ENCODE measurements at regions not wholly inside any gene's neighbourhood (a gene's known extent, or its start where the extent isn't known, plus 50 kb on each side); places are given as distances from the start of the nearest gene placed in this dataset.

DNA sequence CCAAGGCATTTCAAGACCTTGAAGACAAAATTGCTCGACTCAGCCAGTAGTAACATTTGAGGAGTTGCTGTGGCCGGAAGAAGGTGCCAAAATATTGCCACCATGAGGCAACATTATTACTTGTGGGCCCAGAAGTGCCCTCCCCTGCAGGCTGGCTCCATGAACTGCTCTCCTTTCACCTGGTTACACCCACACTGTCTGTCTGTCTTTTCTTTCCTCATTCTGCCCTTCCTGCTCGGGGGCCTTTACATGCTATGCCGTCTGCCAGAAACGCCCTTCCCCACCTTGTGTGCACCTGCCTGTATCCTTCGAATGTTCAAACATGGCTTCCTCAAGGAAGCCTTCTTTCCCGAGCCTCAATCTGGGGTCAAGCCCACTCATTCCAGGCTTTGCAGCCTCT, 224.2 kb upstream of the DIO3 start:
- no peak for DNase-seq

DNA sequence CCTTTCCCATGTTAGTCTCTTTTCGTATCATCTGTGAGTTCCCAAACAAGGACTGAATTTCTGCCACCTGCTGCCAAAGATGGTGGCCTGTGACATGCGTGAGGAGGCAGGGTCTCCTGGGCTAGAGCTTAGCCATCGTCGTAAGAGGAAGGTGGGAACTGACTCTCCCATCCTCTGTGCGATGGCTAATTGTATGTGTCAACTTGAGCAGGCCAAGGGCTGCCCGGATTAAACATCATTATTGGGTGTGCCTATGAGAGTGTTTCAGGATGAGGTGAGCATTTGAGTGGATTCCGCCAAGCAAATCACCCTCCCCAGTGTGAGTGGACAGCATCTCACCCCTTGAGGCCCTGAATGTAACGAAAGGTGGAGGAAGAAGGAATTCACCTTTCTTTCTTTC, 220.7 kb upstream of the DIO3 start:
- DNase-seq = no peak

DNA sequence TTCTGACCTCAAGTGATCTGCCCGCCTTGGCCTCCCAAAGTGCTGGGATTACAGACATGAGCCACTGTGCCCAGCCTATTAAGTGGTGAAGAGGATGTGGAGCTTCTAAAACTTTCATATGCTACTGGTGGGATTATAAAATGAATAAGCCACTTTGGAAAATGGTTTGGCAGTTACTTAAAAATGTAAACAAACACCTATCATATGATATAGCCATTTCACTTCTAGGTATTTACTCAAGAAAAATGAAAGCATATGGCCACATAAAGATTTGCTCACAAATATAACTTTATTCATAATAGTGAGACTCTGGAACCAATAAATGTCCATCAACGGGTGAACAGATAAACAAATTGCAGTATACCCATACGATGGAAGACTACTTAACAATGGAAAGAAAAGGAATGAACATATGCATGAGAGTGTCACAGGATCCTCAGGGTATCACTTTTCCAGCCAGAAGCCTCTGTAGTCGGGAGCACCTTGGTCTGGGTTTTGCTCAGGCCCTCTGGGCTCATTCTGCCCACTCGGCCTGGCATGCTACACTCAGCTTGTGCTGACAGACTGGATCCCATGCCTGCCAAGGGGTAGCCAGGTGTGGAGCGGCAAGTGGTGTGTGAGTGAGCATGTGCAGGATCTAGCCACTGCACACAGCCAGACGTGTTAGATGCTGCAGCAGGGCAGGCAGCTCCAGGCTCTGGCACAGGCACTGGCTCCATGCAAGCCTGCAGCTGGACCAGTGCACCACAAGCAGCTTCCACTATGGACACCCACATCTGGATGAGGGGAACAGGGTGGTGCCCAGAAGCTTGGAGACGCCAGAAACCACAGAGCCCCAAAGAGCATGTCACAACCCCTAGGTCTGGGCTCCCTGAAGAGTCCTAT, 213.2 kb upstream of the DIO3 start:
- no peak for DNase-seq

DNA sequence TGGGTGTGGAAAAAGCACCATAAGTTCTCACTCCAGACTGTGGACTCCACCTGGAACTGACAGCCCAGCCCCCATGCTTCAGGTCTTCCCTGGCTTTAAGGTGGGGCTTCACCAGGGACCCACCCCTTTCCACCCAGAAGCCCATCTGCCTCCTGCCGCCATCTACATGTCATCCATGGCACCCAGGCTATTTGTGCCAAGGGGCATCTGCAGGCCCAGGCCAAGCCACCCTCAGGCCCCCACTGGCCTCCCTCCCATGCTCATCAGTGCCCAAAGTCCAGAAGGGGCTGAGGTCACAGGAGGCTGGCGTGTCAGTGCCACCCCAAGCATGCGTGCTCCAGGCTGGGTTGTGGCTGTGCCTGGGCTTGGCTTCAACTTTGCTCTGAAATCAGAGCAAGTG, 212.2 kb upstream of the DIO3 start:
- DNase-seq = no peak

DNA sequence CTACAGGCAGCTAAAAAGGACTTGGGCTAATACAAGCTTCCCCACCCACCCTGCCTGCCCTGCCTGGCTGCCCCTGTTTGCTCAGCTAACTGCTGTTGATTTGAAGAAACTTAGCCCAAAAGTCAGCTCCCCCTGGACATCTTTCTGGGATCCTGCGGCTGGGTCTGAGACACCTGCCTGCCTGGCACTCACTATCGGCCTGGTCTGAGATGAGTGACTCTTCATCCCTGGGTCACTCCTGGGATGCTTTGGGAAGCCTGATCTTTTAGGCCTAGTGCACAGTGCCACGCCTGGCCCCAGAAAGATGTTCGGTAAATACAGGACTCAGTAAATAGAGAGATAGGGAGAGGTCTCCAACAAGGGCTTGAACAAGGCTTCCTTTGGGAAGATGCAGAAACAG, 211.3 kb upstream of the DIO3 start:
- DNase-seq = no peak

DNA sequence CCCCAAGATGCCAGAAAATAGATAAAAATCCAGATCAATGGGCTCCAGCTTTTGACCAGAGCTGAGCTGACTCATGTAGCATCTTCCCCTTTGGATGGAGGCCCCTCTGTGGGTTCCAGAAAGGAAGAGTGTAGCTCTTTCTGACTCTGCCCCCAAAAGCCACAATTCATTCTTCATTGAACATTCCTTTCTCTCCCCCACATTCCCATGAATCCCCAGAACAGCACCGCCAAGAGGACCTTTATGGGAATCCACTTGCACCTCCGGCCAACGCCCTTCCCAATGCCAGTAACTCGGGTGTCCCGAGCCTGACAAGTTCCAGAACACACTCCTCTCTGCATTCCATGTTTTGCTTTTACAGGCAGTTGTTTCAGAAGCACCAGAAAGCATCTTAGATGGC, 210.6 kb upstream of the DIO3 start:
- DNase-seq = no peak

DNA sequence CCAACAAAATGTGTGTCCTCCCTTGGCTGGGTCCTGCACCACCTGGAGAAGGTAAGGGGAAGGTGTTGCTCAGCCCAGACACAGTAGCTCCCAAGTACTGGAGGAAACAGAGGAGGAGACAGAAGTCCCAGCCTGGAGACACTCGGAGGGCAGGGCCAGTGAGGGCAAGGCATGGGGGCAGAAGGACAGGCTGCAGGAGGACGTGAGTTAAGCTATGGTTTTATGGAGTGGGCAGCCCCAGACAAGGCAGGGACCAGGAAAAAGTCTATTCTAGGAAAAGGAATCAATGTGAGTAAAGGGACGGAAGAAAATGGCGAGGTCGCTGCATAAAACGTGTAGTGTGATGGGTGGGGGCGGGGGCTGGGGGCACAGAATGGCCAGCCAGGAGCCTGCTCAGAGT, 210.1 kb upstream of the DIO3 start:
- no peak for DNase-seq

DNA sequence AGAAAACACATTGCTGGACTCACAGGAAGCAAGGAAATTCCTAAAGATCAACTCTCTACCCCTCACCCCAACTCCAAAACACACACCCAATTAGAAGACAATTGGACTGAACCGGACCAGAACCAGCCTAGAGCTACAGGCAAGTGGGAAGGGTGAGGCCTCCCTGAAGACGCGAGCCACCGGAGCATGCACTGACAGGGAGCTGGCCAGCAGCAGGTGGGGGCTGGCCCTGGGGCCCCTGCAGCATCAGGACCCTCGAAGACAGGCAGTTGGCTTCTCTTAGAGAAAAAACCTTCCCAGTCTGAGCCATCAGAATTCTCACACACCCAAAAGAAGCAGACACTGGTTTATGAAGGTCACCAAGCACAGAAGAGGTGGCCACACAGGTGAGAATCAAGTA, 209.5 kb upstream of the DIO3 start:
- DNase-seq = no peak

DNA sequence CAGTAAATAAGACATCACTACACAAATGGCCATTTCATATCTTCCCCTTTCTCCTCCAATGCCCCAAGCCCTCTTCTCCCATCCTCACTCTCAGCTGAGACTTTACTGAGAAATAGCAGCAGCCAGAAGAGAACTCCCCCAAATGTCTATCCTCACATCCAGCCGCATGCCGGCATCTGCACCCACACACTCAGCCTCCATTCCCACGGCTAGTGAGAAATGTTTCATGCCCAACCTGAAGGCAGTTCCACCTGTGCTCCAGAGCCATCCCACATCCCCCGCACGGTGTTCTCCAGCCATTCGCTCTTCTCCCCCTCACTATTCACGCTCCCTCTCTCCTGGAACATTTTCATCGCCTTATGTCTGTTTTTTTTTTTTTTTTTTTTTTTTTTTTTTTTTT, 208.7 kb upstream of the DIO3 start:
- DNase-seq = no peak

DNA sequence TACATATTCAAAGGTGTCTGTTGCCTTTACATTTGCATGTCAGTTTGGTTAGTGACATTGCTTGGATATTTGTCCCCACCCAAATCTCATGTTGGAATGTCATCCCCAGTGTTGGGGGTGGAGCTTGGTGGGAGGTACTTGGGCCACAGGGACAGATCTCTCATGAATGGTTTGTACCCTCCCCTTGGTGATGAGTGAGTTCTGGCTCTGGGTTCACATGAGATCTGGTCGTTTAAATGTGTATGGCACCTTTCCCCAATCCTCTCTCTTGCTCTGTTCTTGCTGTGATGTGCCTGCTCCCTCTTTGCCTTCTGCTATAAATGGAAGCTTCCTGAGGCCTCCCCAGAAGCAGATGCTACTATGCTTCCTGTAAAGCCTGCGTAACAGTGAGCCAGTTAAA, 207.9 kb upstream of the DIO3 start:
- no peak for DNase-seq

DNA sequence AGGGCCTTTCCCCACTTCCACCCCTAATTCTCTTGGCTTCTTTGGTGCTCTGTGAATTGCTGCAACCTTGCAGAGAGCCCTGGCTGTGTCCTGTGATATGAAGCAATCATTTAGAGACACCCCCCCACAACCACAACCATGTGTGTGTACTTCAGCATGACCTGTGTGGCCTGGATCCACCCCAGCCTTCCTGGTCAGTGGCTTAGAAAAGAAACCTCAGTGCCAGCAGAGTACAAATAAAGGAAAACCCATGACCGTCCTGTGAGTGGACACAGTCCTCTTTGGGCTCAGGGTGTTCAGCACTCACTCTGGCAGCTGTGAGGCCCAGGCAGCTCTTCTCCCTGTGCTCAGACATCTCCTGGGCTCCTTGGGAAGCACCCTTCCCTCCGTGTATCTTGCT, 206.6 kb upstream of the DIO3 start:
- no peak for DNase-seq

DNA sequence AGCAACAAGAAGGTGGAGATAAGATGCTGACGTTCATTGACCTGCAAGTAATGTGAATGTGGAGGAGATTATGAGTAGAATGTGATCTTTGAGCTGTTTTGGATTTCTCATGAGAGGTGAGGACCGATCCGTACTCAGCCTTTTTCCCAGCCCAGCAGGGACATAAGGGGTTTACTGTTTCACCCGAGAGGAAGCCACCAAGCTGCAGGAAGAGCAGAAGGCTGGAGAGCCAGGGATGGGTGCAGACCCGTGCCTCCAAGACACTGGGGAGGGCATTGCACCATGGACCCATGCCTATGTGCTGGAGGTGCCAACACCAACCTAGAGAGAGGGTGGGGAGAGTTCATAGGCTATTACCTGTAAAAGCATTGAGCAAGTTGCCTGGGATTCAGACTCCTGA, 206.0 kb upstream of the DIO3 start:
- DNase-seq = no peak

DNA sequence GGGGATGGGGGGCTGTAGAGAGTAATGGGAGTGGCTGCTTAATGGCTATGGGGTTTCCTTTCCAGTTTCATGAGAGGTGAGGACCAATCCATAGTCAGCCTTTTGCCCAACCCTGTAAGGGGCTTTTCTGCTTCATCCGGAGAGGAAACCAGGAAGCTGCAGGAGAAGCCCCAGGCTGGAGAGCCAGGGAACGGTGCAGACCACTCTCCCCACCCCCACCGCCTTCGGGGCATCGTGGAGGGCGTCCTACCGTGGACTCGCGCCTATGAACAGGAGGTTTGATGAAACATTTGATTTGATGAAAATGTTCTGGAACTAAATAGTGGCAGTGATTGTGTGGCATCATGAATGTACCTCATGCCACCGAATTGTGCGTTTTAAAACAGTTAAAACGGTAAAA, 204.3 kb upstream of the DIO3 start:
- no peak for DNase-seq

DNA sequence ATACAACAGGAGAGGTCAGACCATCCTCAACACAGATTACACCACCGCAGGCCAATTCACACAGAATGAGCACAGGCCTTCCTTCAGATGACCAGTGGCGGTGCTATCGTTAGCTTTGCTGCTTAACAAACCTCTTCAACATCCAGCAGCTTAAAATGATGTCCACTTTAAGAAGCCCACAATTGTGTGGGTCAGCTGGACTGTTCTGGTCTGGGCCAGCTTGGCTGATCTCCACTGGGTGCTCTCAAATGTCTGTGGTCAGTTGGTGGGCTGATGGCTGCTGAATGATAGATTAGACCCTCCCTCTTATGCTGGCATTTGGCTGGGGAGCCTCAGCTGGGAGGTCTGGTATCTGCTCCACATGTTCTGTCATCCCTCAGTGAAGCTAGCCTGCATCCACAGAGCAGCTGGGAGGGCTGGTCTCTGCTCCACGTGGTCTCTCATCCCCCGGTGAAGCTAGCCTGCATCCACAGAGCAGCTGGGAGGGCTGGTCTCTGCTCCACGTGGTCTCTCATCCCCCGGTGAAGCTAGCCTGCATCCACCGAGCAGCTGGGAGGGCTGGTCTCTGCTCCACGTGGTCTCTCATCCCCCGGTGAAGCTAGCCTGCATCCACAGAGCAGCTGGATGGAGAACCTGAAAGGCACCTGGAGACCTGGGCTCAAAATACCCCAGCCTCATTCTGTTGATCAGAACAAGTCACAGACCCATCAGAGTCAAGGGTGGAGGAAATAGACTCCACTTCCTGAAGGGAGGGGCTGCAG, 203.6 kb upstream of the DIO3 start:
- no peak for DNase-seq

DNA sequence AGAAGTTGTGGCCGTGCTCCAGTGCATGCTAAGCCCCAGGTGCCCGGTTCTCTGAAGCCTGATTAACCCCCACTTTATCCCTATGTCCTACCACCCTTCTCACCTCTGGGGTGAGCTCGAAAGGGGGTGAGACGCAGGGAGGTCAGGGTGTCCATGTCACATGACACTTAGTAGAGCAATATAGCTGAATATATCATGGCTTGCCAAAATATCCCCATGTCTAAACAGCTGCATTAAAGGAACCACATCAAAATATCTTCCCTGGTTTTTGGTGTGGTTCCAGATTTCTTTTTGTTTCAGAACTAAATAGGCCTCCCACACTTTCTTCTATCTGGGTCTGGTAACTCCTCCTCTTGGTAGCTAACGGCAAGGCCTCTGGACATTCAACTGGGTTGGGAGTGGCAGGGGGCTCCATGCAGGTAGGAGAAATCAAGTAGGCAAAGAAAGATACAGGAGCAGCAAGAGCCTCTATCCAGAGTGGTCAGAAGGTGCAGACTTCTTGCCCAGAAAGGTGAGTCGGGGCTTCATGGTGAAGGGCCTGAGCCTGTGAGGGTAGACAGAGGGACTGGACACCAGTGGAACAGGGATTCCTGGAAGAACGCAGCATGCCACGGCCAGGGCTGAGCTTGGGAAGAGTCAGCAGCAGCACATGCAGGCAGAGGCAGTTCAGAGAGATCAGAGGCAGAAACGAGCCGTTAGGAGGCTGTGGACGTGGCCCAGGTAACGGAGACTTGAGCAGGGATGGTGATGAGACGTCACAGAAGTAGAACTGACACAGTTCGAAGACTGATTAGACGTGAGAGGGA, 202.8 kb upstream of the DIO3 start:
- DNase-seq = no peak

DNA sequence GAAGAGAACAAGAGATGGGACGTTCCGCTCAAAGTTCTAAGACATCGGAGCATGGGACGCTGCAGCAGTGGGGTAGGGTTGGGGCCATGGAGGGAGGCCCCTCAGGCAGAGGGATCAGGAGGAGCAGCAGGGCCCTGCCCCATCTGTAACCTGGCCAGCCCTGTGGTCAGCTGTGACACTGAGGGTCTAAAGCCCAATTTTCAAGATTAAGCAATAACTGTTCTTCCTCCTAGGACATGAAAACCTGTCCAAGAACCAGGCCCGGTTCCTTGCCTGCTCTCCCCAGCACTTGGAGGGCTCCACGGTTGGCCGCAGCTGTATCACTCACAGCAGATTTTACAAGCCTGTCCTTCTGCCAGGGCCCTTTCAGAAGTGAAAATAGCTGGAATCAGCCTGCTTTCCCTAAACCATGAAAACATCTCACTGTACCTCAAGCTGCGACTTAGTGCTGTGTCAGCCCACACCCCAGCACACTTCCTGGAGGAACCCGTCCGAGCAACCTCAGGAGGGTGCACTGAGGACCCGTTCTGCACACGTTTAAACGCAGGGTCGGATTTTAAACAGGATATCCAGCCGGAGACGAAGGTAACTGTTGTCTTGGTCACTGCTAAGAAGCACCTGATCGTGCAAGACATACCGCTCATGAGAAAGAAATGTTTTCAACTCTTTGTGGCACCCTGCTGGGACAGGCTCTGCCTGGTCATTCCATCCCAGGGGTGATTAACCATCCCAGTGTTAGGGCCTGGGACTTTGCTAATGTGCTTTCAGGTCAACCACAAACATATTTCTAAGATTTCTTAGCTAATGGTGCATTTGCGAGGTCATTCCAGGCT, 201.9 kb upstream of the DIO3 start:
- no peak for DNase-seq

DNA sequence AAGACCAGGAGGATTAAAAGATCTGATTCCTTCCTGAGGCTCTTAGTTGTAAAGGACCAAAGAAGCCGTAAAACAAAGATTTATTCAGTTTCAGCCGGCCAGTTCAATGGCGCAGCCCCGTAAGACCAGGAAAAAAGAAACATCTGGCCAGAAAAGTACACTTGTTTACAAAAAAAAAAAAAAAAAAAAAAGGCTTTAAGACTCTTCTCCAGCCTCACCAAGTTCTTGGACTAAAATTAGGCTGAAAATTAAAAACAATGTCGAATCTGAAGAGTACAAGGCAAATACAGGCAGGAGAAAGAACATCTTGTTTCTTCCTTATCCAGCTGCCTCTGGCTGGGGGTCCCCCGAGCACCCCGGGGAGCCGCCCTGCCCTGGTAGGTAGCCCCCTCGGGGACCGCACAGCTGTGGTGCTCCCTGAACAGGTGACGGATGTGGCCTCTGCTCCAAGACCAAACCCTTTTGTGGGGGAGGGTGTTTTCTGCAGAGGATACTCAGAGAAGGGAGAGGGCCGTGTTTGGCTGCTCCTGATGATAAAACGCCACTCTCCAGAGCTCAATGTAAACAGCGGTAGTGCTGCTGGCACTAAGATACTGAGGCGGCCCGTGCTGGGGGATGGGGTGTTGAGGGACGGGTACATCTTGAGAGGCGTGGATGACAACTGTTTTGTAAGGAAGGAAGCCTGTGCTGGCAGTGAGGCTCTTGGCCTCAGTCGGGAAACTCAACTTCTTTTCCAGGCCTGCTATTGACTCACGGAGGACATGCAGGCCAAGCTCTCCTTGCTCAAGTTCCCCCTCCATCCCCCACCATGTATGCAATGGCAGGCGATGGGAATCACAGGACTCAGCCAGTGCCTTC, 201.0 kb upstream of the DIO3 start:
- no peak for DNase-seq

DNA sequence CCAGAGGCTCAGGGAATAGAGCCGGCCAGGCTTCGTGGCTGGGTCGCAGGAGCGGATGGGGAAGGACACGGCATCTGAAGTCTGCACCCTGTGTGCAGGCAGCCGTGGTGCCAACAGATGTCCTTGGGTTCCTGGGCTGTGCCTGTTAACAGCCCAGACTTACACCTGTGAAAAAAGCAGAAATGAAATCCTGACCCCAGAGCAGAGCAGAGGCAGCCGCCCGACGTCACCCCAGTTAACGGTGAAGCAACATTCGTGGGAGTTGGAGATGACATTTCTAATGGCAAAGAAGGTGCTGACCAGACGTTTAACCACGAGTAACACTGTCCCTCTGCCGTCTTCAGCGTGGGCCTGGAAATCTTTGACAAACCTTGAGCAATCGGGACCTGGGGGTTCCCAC, 200.3 kb upstream of the DIO3 start:
- no peak for DNase-seq

DNA sequence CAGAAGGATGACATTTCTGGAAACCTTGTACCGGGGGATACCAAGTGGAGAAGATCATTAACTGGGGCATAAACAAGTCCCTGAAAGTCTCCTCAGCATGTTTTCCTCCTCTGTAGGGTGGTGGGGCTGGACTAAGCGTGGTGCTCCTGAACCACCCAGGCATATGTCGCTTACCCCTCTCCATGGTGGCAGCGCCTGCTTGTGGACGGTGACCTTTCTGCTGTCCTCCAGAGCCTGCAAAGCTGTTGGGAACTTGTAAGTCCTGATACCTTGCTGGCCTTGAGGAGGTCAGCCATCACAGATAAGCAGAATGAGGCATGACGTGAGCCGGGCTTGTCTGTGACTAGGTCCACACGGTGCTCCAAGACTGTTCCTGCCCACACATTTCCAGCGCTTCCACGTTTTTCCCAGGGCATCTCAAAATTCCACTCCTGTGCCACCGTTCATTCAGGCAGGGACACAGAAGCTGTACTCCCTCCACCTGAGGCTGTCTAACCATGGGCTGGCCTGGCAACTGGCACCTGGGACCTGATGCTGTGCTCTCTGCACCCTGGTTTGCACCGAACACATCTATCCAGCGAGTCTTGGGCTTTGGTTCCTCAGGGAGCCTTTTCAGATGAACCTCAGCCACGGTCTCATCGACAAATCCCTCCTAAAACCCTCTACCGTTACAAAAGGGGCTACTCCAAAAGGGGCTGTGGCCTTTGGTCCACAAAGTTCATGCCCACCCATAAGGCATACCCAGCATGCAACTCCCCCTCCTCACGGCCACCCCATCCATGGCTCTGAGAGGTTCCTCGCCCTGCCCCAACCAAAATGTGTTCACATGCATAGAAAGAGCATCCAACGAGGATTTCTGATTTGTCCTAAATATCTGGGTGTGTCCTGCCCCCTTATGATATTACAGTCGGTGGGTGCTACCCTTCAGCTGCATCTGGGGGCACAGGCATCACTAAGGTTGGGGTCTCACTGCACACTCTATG, 199.6 kb upstream of the DIO3 start:
- no peak for DNase-seq

DNA sequence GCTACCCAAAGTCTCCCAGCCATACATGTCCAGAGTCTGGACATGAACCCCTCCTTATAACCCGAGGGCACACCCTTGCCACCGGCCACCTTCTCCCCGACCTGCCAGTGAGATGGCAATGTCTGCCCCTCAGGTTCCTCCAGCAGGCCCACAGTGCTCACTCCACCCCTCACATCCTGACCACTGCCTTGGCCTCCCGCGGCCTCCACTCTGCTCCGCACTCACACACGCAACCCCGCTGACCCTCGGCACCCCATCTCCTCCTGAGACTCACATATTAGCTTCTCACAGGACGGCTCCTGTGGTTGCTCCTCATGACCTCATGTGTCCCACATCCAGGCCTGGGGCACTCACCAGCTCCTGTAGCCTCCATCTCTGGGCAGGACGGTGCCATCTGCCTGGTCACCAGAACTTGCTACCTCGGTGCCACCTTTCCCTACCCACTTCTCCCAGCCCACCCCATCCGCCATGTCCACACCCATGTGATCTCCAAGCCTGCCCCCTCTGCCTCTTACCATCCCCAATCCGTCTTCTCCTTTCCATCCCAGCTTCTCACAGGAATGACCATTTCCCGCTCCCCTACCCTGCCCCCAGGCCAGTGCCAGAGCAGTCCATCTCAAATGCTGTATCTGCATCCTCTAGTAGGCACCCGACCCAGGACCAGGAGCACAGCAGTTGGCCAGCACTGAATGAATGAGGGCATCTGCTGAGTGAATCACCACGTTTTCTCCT, 198.6 kb upstream of the DIO3 start:
- no peak for DNase-seq
